H9 (cell line): ENCODE measurements at regions not wholly inside any gene's neighbourhood (a gene's known extent, or its start where the extent isn't known, plus 50 kb on each side); places are given as distances from the start of the nearest gene placed in this dataset.
A peak's percentile ranks its signal among the peaks of the same experiment; 100 is the strongest.

Source experiments
- DNase-seq: peaks from one replicate; pipeline ENCODE4 v3.0.0-alpha.2; 2017
- H2AFZ ChIP-seq: one replicate; pipeline ENCODE4 v1.6.1; 2013; ENCODE audit warnings: mild to moderate bottlenecking, low read length, control low read depth, moderate library complexity
- H2AK5ac ChIP-seq: 2 replicates; pipeline ENCODE4 v1.6.1; 2013; ENCODE audit warnings: low read length, control low read depth, mixed read lengths; ENCODE audit not compliant: insufficient read length
- H2BK120ac ChIP-seq: one replicate; pipeline ENCODE4 v1.6.1; 2013; ENCODE audit warnings: low read depth, mild to moderate bottlenecking, low read length, control low read depth, inconsistent platforms; ENCODE audit not compliant: poor library complexity, severe bottlenecking
- H2BK12ac ChIP-seq: 2 replicates; pipeline ENCODE4 v1.6.1; 2013; ENCODE audit warnings: low read length, control low read depth, mixed read lengths, low read depth; ENCODE audit not compliant: insufficient read length
- H2BK15ac ChIP-seq: 2 replicates; pipeline ENCODE4 v1.6.1; 2013; ENCODE audit warnings: low read depth, low read length, control low read depth
- H2BK20ac ChIP-seq: one replicate; pipeline ENCODE4 v1.6.1; 2013; ENCODE audit warnings: low read depth, mild to moderate bottlenecking, low read length, control low read depth, inconsistent platforms; ENCODE audit not compliant: poor library complexity, severe bottlenecking
- H2BK5ac ChIP-seq: 2 replicates; pipeline ENCODE4 v1.6.1; 2013; ENCODE audit warnings: low read length, control low read depth, mixed read lengths; ENCODE audit not compliant: insufficient read length
- H3K14ac ChIP-seq: 2 replicates; pipeline ENCODE4 v1.6.1; 2013; ENCODE audit warnings: low read length, control low read depth; ENCODE audit not compliant: insufficient read depth
- H3K18ac ChIP-seq: 2 replicates; pipeline ENCODE4 v1.6.1; 2013; ENCODE audit warnings: low read depth, mild to moderate bottlenecking, mixed read lengths, low read length, control low read depth; ENCODE audit not compliant: insufficient read length
- H3K23ac ChIP-seq: 2 replicates; pipeline ENCODE4 v1.6.1; 2013; ENCODE audit warnings: low read length, control low read depth, mixed read lengths, low read depth; ENCODE audit not compliant: insufficient read length
- H3K23me2 ChIP-seq: 2 replicates; pipeline ENCODE4 v1.6.1; 2013; ENCODE audit warnings: low read depth, mild to moderate bottlenecking, mixed read lengths, low read length, control low read depth; ENCODE audit not compliant: insufficient read length, poor library complexity, severe bottlenecking
- H3K27ac ChIP-seq: 2 replicates; pipeline ENCODE4 v1.5.1; 2013; ENCODE audit warnings: low read length, control low read depth, mixed read lengths, low read depth; ENCODE audit not compliant: insufficient read length
- H3K27me3 ChIP-seq: 2 replicates; pipeline ENCODE4 v1.6.1; 2013; ENCODE audit warnings: low read length, control low read depth, inconsistent platforms; ENCODE audit not compliant: insufficient read depth
- H3K4ac ChIP-seq: 2 replicates; pipeline ENCODE4 v1.6.1; 2013; ENCODE audit warnings: low read depth, mild to moderate bottlenecking, control low read depth, inconsistent platforms, low read length, moderate library complexity
- H3K4me1 ChIP-seq: 2 replicates; pipeline ENCODE4 v1.6.1; 2013; ENCODE audit warnings: low read length, control low read depth, inconsistent platforms; ENCODE audit not compliant: insufficient read depth
- H3K4me2 ChIP-seq: 2 replicates; pipeline ENCODE4 v1.6.1; 2013; ENCODE audit warnings: low read length, control low read depth, mixed read lengths; ENCODE audit not compliant: insufficient read length, insufficient read depth
- H3K56ac ChIP-seq: 2 replicates; pipeline ENCODE4 v1.6.1; 2013; ENCODE audit warnings: low read depth, mild to moderate bottlenecking, mixed read lengths, low read length, control low read depth; ENCODE audit not compliant: insufficient read length
- H3K79me1 ChIP-seq: 2 replicates; pipeline ENCODE4 v1.6.1; 2013; ENCODE audit warnings: low read depth, mild to moderate bottlenecking, moderate library complexity, low read length, control low read depth, inconsistent platforms; ENCODE audit not compliant: insufficient read depth, poor library complexity, severe bottlenecking
- H3K79me2 ChIP-seq: 2 replicates; pipeline ENCODE4 v1.6.1; 2013; ENCODE audit warnings: low read length, control low read depth, inconsistent platforms; ENCODE audit not compliant: insufficient read depth
- H3K9ac ChIP-seq: 2 replicates; pipeline ENCODE4 v1.6.1; 2013; ENCODE audit warnings: low read length, control low read depth, mixed read lengths; ENCODE audit not compliant: insufficient read length; ENCODE audit errors: extremely low read depth
- H3K9me3 ChIP-seq: one replicate; pipeline ENCODE4 v1.6.1; 2013; ENCODE audit warnings: low read depth, low read length, inconsistent platforms; ENCODE audit not compliant: control insufficient read depth
- H3T11ph ChIP-seq: one replicate; pipeline ENCODE4 v1.6.1; 2013; ENCODE audit warnings: mild to moderate bottlenecking, low read length, control low read depth, inconsistent platforms
- H4K20me1 ChIP-seq: one replicate; pipeline ENCODE4 v1.6.1; 2013; ENCODE audit not compliant: control insufficient read depth, insufficient read length, insufficient read depth
- H4K5ac ChIP-seq: 2 replicates; pipeline ENCODE4 v1.6.1; 2013; ENCODE audit warnings: low read depth, mild to moderate bottlenecking, mixed read lengths, low read length, control low read depth; ENCODE audit not compliant: insufficient read length
- H4K8ac ChIP-seq: replicated peaks from 2 replicates; pipeline ENCODE4 v1.6.1; 2013; ENCODE audit warnings: low read length, control low read depth, mixed read lengths, low read depth; ENCODE audit not compliant: insufficient read length
- H4K91ac ChIP-seq: 2 replicates; pipeline ENCODE4 v1.6.1; 2013; ENCODE audit warnings: low read depth, mild to moderate bottlenecking, moderate library complexity, mixed read lengths, low read length, control low read depth; ENCODE audit not compliant: insufficient read length
- H3K27ac Mint-ChIP-seq, 3 experiments: 2 replicates in 2 of 3; 3 replicates in 1 of 3; pipeline ENCODE4 v1.8.0; 2020 to 2021; ENCODE audit warnings: mixed read lengths in 3 of 3, mild to moderate bottlenecking in 1 of 3, moderate library complexity in 1 of 3
- H3K27me3 Mint-ChIP-seq: 2 replicates; pipeline ENCODE4 v1.8.0; 2021; ENCODE audit warnings: low read depth, mild to moderate bottlenecking, moderate library complexity, mixed read lengths
- H3K36me3 Mint-ChIP-seq, 3 experiments: 2 replicates in 2 of 3; 3 replicates in 1 of 3; pipeline ENCODE4 v1.8.0; 2020 to 2021; ENCODE audit warnings: low read depth in 3 of 3, mixed read lengths in 3 of 3; ENCODE audit not compliant: insufficient read depth in 1 of 3
- H3K4me1 Mint-ChIP-seq, 2 experiments: 2 replicates each; pipeline ENCODE4 v1.8.0; 2020; ENCODE audit warnings: mixed read lengths in 2 of 2
- H3K4me3 Mint-ChIP-seq, 2 experiments: 2 replicates in 1 of 2; 3 replicates in 1 of 2; pipeline ENCODE4 v1.8.0; 2020 to 2021; ENCODE audit warnings: mild to moderate bottlenecking in 2 of 2, mixed read lengths in 2 of 2, moderate library complexity in 1 of 2
- H3K9me3 Mint-ChIP-seq, 2 experiments: 2 replicates in 1 of 2; 3 replicates in 1 of 2; pipeline ENCODE4 v1.8.0; 2020; ENCODE audit warnings: mild to moderate bottlenecking in 2 of 2, mixed read lengths in 2 of 2, moderate library complexity in 1 of 2
- CTCF ChIP-seq: fragments of 200-600 bp; sonication (generic); conservative IDR thresholded peaks from 3 replicates; pipeline ENCODE4 v1.8.0; 2021; ENCODE audit warnings: antibody characterized with exemption, mild to moderate bottlenecking
- WGBS: extraction: QIAGEN DNeasy Blood & Tissue Kit; methylation state at CpG from one replicate; pipeline ENCODE4 v1.1.7; 2013; ENCODE audit warnings: missing lambda C conversion rate, low lambda C conversion rate, mixed read lengths; ENCODE audit not compliant: insufficient read length; ENCODE audit errors: extremely low coverage; 5-methylcytosine and 5-hydroxymethylcytosine counted together

GRCh38 chr17:13967416-13967815 lies 101.9 kb upstream of the COX10 start:
- H2AFZ ChIP-seq, result no peak overlapping the region
- peak overlapping the region in 1 of 3 experiments; percentile 49; a peak in 1 of 7 replicates for H3K27ac Mint-ChIP-seq
- H3K18ac ChIP-seq, result no peak overlapping the region
- H3K4me3 Mint-ChIP-seq, result no peak overlapping the region
- no peak overlapping the region for H2BK120ac ChIP-seq
- peaks cover 7% of the 10 kb centered on the region; the same call in 1 of the 2 replicates for H3K4me1 ChIP-seq
- H3K36me3 Mint-ChIP-seq, result no peaks in the 10 kb centered on the region
- H3K4me1 Mint-ChIP-seq, result peaks cover 27 to 33% of the 10 kb centered on the region in 2 experiments
- no peaks in the 10 kb centered on the region for H3K27me3 Mint-ChIP-seq
- TF ChIP-seq CTCF, result no peak
- H3K9me3 Mint-ChIP-seq, result no peaks in the 10 kb centered on the region
- no peaks in the 10 kb centered on the region for H3K79me2 ChIP-seq
- H2AK5ac ChIP-seq, result no peak overlapping the region
- no peak overlapping the region for H4K91ac ChIP-seq
- no peak overlapping the region for H3K56ac ChIP-seq
- no peak overlapping the region for H3K9ac ChIP-seq
- H4K5ac ChIP-seq, result no peak overlapping the region
- H3K79me1 ChIP-seq, result no peaks in the 10 kb centered on the region
- no peak overlapping the region for H3K4me2 ChIP-seq
- no peak overlapping the region for H3K27ac ChIP-seq
- H3K14ac ChIP-seq, result no peak overlapping the region
- H3T11ph ChIP-seq, result no peak overlapping the region
- no peak overlapping the region for H2BK12ac ChIP-seq
- H2BK20ac ChIP-seq, result no peak overlapping the region
- DNase-seq, result no peak
- no peaks in the 10 kb centered on the region for H4K20me1 ChIP-seq
- no peaks in the 10 kb centered on the region for H3K23me2 ChIP-seq
- no peak overlapping the region for H2BK5ac ChIP-seq
- no peaks in the 10 kb centered on the region for H3K27me3 ChIP-seq
- no peak overlapping the region for H4K8ac ChIP-seq
- no peak overlapping the region for H2BK15ac ChIP-seq
- no peaks in the 10 kb centered on the region for H3K9me3 ChIP-seq
- H3K4ac ChIP-seq, result no peak overlapping the region
- 100% methylated on average over 1 of the region's 7 CpGs for WGBS
- no peak overlapping the region for H3K23ac ChIP-seq
